Hepatic stellate cell (primary cell): ENCODE measurements at regions not wholly inside any gene's neighbourhood (a gene's known extent, or its start where the extent isn't known, plus 50 kb on each side); places are given as distances from the start of the nearest gene placed in this dataset.

Experiments
- DNase-seq: peaks from one replicate; pipeline ENCODE4 v3.0.0; 2011; ENCODE audit warnings: low spot score

- no peak for DNase-seq
Observed at GRCh38 chr15:95869920-95870319, 460.6 kb upstream of the NR2F2 start.

GRCh38 chr15:95872366-95872771, 458.1 kb upstream of the NR2F2 start:
- peak; percentile 38 for DNase-seq

DNA sequence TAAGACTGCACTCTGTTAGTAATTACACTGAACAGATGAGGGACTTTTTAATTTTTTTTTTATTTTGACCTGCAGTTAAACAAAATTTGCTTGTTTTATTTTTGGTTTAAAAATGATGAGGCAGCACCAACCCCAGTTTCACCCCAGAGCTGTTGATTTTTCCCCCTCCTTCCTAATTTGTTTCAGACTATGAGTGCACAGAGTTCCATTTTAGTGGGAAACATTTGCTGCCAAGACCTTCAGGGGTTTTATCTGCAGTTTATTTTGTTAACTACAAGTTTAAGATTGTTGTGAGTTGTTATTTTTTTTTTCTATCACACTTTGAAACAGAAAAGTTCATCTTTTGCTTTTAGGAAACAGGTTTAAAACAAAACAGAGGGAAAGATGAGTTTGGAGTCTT, 455.9 kb upstream of the NR2F2 start:
- no peak for DNase-seq

DNA sequence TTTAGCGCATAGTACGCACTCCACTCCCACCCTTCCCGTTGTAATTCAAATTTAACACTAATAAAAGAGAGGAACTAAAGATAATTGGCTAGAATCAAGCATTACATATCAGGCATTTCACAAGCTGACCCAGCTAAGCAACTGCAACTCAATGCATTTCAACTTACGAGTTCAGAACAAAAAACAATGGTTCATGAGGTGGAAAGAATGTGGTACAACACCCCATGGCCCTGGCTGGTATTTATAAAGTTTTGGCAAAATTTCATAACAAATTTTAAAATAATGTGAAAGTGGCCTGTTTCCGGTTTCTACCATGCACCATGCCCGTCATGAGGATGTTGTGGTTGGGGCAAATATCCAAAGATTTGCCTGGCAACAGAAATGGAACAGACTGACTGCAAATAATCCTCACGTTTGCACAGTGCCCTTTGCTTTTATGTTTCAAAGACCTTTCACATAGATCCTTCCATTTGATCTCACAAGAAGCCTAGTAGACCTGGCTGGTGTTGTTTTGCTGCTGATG, 455.3 kb upstream of the NR2F2 start:
- DNase-seq: no peak

DNA sequence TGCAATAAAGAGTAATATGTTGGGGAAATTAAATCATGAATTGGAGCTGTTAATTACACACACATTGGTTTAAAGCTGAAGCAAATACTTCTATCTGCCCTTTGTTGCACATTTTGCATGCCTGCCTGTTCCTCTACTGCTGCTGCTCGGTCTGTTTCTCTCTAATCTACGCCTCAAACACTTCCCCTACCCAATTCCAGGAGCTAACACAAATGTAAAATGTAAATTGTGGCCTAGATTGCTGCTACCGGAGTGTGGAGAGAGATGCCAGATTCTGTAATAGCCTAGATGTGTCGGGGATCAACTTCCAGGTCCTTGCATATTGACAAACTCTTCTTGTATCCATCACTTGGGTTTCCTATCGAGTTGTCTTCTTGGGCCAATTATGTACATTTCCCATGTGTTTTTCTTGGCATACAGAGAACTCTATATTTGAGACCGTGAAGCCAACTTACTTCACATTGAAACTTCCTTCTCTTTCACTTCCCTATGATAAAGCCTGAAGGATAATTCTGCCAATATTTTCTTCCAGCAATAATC, 450.4 kb upstream of the NR2F2 start:
- no peak for DNase-seq

GRCh38 chr15:95880630-95881029, 449.9 kb upstream of the NR2F2 start:
- DNase-seq: no peak

- no peak for DNase-seq
Observed at GRCh38 chr15:95883064-95883463, 447.4 kb upstream of the NR2F2 start.

- DNase-seq: no peak
Observed at GRCh38 chr15:95884276-95884675, 446.2 kb upstream of the NR2F2 start.

DNA sequence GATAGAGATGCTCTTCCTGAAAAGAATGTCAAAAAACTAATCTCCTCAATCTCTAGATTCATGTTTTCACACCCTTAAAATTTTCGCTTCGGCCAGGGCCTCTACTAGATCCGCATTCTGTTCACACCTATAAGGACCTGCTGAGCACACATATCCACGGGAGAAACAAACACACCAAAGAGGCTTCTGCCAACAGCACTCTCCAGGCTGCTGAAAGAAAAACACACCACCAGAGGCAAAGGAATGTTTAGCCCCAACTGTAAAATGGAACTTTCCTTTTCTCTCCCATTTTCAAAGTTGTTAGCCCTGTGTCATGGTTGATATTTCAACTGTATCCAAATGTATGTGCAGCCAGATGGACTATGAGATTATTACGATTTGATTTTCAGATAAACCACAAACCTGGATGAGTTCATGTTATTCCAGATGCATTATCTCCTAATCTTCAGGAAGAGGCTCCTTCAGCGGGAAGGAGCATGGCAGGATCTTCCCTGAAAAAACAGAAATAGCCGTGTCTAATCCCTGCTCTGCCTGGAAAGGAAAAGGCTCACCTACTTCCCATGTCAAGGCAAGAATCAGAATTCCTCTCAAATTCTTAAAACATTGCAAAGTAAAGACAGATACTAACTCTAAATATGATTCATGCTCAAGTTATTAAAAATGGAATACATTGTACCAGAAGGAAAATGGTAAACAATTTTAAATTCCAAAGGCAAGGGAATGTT, 442.7 kb upstream of the NR2F2 start:
- DNase-seq: peak; percentile 14

DNA sequence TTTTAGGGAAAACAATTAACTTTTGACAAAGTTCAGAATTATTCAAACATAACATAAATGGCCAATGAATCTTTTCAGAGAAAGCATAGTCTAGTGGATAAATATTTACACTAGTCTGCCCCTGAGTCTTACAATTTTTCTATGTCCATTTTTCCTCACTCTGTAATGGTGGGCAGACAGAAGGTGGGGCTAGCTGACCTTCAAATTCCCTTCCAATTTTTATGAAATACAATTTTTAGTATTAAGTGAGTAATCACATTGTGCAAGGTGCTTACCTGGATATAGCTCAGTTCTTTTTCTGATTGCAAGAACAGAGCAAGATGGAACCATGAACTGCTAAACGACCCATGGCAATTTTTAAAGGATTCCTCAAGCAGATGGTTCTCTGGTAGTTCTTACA, 441.7 kb upstream of the NR2F2 start:
- no peak for DNase-seq

DNA sequence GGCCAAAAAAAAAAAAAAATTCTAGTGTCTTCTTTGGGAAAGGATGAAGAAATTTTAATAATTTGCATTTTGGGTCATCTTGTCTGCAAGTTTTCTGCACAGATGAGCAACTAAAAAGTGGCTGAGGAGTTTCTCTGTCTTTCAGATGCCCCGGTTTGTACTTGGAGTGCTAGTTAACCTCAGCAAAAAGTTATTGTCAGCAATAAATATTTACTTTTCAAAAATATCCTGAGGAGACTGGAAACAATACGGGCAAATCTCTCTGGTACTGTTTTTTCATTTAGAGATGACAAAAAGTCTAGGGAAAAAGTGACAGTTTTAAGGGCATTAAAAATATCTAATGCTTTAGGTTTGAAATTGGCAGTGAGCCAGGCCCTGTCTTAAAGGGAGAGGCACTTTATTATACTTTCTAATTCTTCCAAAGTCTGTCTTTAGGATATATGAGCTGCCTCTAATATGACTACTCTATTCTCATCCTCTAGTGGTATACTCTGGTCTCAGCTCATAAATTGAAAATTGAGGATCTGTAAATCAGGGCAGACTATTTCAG, 436.0 kb upstream of the NR2F2 start:
- no peak for DNase-seq

DNA sequence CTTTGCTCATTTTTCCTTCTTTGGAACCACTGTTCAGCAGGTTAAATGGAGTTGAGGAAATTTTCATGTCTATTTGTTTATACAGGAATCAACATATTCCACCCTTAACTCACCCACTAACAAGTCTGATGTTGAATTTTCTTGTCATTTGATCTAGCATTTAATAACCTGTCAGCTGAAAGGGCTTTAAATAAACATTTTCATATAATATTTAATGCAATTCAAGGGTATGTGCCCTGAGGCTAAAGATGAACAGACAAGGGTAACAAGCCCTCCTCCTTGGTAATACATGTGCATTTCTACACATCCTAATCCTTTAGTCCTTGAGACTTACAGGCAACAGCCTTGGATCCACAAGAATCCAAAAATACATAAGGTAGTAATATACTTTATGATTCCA, 435.0 kb upstream of the NR2F2 start:
- no peak for DNase-seq

DNA sequence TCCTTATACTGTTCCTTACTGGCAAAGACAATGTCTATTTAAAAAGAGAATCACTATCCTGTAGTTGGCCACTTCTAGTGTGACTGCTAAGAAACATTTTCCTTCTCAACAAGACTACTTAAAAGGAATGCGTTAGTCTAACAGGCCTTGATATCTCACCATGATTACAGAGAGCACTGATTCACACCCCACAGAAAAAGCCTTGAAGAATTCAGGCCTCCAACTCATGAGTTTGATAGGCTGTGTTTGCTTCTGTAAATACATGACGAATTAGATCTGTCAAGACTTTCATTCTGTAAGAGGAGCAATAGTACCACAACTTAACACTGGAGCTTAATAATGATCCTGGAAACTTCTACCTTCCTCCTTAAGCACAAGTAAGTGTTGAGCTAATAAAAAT, 432.8 kb upstream of the NR2F2 start:
- no peak for DNase-seq

- DNase-seq: no peak
Observed at GRCh38 chr15:95898761-95899160, 431.7 kb upstream of the NR2F2 start.

GRCh38 chr15:95901271-95901670, 429.2 kb upstream of the NR2F2 start:
- DNase-seq: no peak

GRCh38 chr15:95902606-95903005, 427.9 kb upstream of the NR2F2 start:
- DNase-seq: no peak

GRCh38 chr15:95903352-95903751, 427.1 kb upstream of the NR2F2 start:
- DNase-seq: no peak

GRCh38 chr15:95910643-95911212, 419.8 kb upstream of the NR2F2 start:
- no peak for DNase-seq

DNA sequence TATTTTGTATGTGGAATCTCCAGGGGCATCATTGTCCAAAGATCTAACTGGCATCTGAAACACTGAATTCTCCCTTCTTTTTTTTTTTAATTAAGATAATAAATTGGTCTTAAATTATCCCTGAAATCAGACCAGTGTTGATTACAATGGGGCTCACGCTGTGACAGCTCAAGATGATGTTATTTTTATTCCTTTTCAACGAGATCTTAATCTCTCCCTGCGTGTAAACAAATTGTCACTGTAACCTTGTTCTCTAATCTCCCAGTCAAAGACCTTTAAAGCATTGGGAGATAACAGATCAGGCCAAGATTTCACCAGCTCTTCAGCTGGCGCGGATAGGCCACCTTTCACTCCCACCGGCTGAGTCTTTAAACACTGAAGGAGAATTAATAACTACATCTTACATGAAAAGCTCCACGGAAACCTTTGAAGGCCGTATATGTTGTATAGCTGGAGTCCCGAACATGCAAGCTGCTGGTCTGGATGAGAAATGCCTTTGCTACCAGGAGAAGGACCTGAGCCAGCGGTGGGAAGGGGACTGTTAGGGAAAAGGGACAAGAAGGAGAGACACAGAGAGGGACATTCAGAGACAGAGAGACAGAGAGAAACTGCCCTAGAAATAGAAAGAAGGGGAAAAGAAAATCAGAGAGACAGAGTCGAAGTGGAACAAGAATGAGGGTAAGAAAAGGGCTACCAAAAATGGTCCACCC, 418.8 kb upstream of the NR2F2 start:
- no peak for DNase-seq

GRCh38 chr15:95912280-95912625, 418.2 kb upstream of the NR2F2 start:
- DNase-seq: no peak

DNA sequence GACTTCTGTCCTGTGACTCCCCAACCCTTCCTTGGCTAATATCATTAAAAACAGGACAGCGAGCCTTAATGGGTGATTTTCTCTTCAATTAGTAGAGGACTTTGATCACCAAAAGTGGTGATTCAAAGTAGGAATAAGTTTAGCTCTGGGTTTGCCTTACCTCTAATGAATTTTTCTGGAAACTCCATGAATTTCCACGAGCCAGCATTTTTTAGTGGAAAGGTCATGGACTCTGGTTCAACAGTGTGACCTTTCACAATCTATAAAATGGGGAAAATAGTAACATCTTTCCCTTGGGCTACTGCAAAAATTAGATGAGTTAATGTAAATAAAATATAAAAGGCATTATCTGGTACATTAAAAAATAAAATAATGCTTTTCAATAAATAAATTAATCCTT, 417.8 kb upstream of the NR2F2 start:
- no peak for DNase-seq

- no peak for DNase-seq
Observed at GRCh38 chr15:95916568-95916967, 413.9 kb upstream of the NR2F2 start.

DNA sequence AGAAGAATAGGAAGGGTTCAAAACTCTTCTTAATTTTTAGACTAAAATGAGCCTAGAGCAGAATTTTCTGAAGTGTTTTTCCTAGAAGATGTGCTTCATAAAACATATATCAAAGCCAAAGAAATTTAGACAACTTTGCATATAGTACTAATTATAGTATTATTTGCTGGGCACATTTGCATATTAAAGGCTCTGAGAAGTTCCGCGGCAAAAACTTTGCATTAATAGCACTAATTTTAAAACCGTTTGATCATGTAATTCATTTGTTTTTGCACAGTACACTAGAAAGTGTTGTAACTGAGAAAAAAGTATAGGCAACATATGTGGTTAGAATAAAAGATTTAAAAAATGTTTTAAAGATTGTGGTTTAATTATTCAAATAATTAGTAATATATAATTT, 412.0 kb upstream of the NR2F2 start:
- DNase-seq: no peak
